ENCODE measurements at regions not wholly inside any gene's neighbourhood (a gene's known extent, or its start where the extent isn't known, plus 50 kb on each side); places are given as distances from the start of the nearest gene placed in this dataset.
"Not testable (repeated sequence)": the region's sequence is repeated elsewhere in the genome, so short reads cannot be mapped to it uniquely, and the experiment has no call there.

GRCh38 chr7:67917437-67917755 lies 920.8 kb downstream of the TYW1 start:
- H3K9me3 Mint-ChIP-seq: peaks cover 12% of the 10 kb centered on the region
- no peak for DNase-seq (ENCODE audit: low spot score in 2 of 2)

DNA sequence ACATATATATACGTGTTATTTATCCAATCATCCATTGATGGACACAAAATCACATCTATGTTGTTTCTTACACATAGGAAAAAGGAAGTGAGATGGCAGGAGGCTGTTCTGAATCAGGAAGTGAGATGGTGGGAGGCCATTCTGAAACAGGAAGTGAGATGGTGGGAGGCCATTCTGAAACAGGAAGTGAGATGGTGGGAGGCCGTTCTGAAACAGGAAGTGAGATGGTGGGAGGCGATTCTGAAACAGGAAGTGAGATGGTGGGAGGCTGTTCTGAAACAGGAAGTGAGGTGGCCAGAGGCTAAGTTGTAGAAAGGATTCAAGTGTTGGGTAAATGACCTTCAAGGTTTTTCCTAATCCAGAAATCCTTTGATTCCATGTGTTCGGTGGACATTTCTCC lies 921.5 kb downstream of the TYW1 start:
- Mint-ChIP-seq H3K4me1 (peaks cover 6% of the 10 kb centered on the region), H3K36me3 (ENCODE audit: insufficient read depth) (no peaks in the 10 kb centered on the region), H3K27ac (ENCODE audit: low read depth) (no peak overlapping the region), H3K9me3 (peaks cover 14% of the 10 kb centered on the region), H3K27me3 (no peaks in the 10 kb centered on the region), H3K4me3 (peak overlapping the region; percentile 31)
- DNase-seq (ENCODE audit: low spot score in 2 of 2) (no peak), ATAC-seq (replicated peaks; ENCODE audit: extremely low read depth, poor library complexity, severe bottlenecking) (no peak)

More at GRCh38 chr7:67917437-67917755, 920.8 kb downstream of the TYW1 start:
- no peak for ATAC-seq (replicated peaks; ENCODE audit: extremely low read depth, poor library complexity, severe bottlenecking)
- peaks cover 6% of the 10 kb centered on the region for H3K4me1 Mint-ChIP-seq
- no peaks in the 10 kb centered on the region for H3K36me3 Mint-ChIP-seq (ENCODE audit: insufficient read depth)
- H3K27me3 Mint-ChIP-seq: no peaks in the 10 kb centered on the region
- H3K27ac Mint-ChIP-seq (ENCODE audit: low read depth): no peak overlapping the region
- H3K4me3 Mint-ChIP-seq: no peak overlapping the region

GRCh38 chr7:67923286-67923685 lies 926.7 kb downstream of the TYW1 start:
- no peak for DNase-seq (ENCODE audit: low spot score in 2 of 2)
- H3K9me3 Mint-ChIP-seq: peaks cover 21% of the 10 kb centered on the region
- H3K27me3 Mint-ChIP-seq: no peaks in the 10 kb centered on the region
- H3K27ac Mint-ChIP-seq (ENCODE audit: low read depth): no peak overlapping the region
- ATAC-seq (replicated peaks; ENCODE audit: extremely low read depth, poor library complexity, severe bottlenecking): no peak
- H3K36me3 Mint-ChIP-seq (ENCODE audit: insufficient read depth): no peaks in the 10 kb centered on the region
- no peak overlapping the region for H3K4me3 Mint-ChIP-seq
- peaks cover under 1% of the 10 kb centered on the region for H3K4me1 Mint-ChIP-seq

DNA sequence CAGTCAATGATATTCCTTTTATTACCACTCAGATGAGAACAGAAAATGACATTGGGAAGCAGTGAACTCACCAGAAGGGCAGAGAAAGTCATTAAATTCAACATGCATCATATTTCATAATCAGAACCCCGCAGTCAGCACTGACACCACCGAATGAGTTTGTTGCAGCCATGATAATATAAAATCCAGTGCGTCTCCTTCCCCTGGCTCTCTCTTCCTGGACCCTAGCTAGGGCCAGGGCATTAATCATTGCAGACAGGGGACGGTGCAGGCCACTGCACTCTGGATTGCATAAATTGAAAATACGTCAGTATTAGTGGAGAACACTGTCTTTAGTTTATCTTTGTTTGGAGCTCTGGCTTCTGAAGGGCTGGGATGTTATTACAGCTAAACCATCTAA lies 931.5 kb downstream of the TYW1 start:
- peaks cover 13% of the 10 kb centered on the region for H3K9me3 Mint-ChIP-seq
- H3K4me3 Mint-ChIP-seq: no peak overlapping the region
- H3K27ac Mint-ChIP-seq (ENCODE audit: low read depth): no peak overlapping the region
- H3K4me1 Mint-ChIP-seq: no peaks in the 10 kb centered on the region
- ATAC-seq (replicated peaks; ENCODE audit: extremely low read depth, poor library complexity, severe bottlenecking) (no peak), DNase-seq (ENCODE audit: low spot score in 2 of 2) (no peak)
- H3K27me3 Mint-ChIP-seq: no peaks in the 10 kb centered on the region
- no peaks in the 10 kb centered on the region for H3K36me3 Mint-ChIP-seq (ENCODE audit: insufficient read depth)

DNA sequence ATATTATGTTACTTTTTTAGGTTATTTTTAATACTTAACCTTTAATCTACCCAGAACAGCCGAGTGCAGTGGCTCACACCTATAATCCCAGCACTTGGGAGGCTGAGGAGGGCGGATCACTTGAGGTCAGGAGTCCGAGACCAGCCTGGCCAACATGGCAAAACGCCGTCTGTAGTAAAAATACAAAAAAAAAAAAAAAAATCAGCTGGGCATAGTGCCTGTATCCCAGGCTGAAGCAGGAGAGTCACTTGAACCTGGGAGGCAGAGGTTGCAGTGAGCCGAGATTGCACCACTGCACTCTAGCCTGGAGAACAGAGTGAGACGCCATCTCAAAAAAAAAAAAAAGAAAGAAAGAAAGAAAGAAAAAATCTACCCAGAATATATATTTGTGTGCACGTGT lies 939.8 kb downstream of the TYW1 start:
- H3K4me1 Mint-ChIP-seq; ATAC-seq (replicated peaks; ENCODE audit: extremely low read depth, poor library complexity, severe bottlenecking); DNase-seq (ENCODE audit: low spot score in 2 of 2); H3K27ac Mint-ChIP-seq (ENCODE audit: low read depth); H3K4me3 Mint-ChIP-seq; H3K36me3 Mint-ChIP-seq (ENCODE audit: insufficient read depth); H3K27me3 Mint-ChIP-seq; H3K9me3 Mint-ChIP-seq: not testable (repeated sequence)

DNA sequence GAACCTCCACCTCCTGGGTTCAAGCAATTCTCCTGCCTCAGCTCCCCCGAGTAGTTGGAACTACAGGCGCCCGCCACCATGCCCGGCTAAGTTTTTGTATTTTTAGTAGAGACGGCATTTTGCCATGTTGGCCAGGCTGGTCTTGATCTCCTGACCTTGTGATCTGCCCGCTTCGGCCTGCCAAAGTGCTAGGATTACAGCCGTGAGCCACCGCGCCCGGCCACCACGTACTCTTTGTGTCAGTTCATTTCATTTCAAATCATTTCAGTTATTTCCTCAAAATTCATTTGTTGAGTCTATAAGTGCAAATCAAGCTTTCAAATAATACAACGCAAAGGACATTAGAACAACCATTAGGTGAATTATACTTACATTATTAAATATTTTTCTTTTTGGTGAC lies 943.8 kb downstream of the TYW1 start:
- DNase-seq (ENCODE audit: low spot score in 2 of 2) (no peak), ATAC-seq (replicated peaks; ENCODE audit: extremely low read depth, poor library complexity, severe bottlenecking) (no peak)
- Mint-ChIP-seq H3K27me3 (no peaks in the 10 kb centered on the region), H3K4me1 (no peaks in the 10 kb centered on the region), H3K27ac (ENCODE audit: low read depth) (no peak overlapping the region), H3K9me3 (peaks cover 5% of the 10 kb centered on the region), H3K4me3 (no peak overlapping the region), H3K36me3 (ENCODE audit: insufficient read depth) (no peaks in the 10 kb centered on the region)

DNA sequence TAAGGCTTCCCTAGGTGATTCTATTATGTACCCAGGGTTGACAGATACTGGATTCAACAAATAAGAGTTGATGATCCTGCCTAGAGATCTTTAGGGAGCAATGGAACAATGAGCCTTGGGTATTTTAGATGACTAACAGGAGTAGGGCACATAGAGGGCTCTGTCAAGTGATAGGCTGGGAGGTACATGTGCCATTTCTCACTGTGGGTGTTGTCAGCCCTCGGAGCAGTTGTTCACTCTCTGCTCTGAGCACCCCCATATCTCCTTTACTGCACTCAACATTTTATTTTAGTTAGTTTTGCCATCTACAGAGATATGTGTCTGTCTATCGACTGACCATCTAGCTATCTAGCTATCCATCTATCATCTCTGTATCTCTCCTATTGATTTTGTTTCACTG lies 950.6 kb downstream of the TYW1 start:
- no peak for DNase-seq (ENCODE audit: low spot score in 2 of 2)
- no peaks in the 10 kb centered on the region for H3K36me3 Mint-ChIP-seq (ENCODE audit: insufficient read depth)
- no peaks in the 10 kb centered on the region for H3K27me3 Mint-ChIP-seq
- H3K27ac Mint-ChIP-seq (ENCODE audit: low read depth): no peak overlapping the region
- ATAC-seq (replicated peaks; ENCODE audit: extremely low read depth, poor library complexity, severe bottlenecking): no peak
- H3K9me3 Mint-ChIP-seq: peaks cover 19% of the 10 kb centered on the region
- no peaks in the 10 kb centered on the region for H3K4me1 Mint-ChIP-seq
- no peak overlapping the region for H3K4me3 Mint-ChIP-seq

GRCh38 chr7:67947646-67948045 lies 951.0 kb downstream of the TYW1 start:
- H3K4me1 Mint-ChIP-seq: no peaks in the 10 kb centered on the region
- H3K27ac Mint-ChIP-seq (ENCODE audit: low read depth): no peak overlapping the region
- H3K4me3 Mint-ChIP-seq: no peak overlapping the region
- no peaks in the 10 kb centered on the region for H3K27me3 Mint-ChIP-seq
- DNase-seq (ENCODE audit: low spot score in 2 of 2): no peak
- ATAC-seq (replicated peaks; ENCODE audit: extremely low read depth, poor library complexity, severe bottlenecking): no peak
- H3K9me3 Mint-ChIP-seq: peaks cover 19% of the 10 kb centered on the region
- no peaks in the 10 kb centered on the region for H3K36me3 Mint-ChIP-seq (ENCODE audit: insufficient read depth)

- Mint-ChIP-seq H3K27ac (ENCODE audit: low read depth) (no peak overlapping the region), H3K4me3 (no peak overlapping the region), H3K27me3 (no peaks in the 10 kb centered on the region), H3K9me3 (peaks cover 24% of the 10 kb centered on the region), H3K4me1 (no peaks in the 10 kb centered on the region), H3K36me3 (ENCODE audit: insufficient read depth) (no peaks in the 10 kb centered on the region)
- DNase-seq (ENCODE audit: low spot score in 2 of 2): no peak
- ATAC-seq (replicated peaks; ENCODE audit: extremely low read depth, poor library complexity, severe bottlenecking): no peak
These were observed 953.9 kb downstream of the TYW1 start for GRCh38 chr7:67950321-67951083.

DNA sequence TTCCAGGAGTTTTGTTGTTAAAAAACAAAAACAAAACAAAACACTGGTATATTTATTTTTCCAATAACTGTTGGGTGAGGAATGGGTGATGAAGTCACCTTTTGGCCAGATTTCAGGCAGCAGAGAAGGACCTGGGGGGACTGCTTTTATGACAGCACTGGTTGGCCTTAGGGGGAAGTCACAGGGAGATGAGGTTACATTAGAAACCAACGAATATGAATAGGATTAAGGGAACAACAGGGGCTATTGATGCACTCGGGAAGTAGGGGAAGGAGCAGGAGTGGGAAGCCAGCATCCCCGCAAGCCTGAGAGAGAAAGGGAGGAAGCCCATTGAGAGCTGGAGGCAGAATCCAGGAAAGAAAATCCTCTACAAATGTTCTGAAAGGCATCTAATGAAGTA lies 958.4 kb downstream of the TYW1 start:
- no peaks in the 10 kb centered on the region for H3K36me3 Mint-ChIP-seq (ENCODE audit: insufficient read depth)
- no peaks in the 10 kb centered on the region for H3K4me1 Mint-ChIP-seq
- no peak for DNase-seq (ENCODE audit: low spot score in 2 of 2)
- H3K27ac Mint-ChIP-seq (ENCODE audit: low read depth): no peak overlapping the region
- no peaks in the 10 kb centered on the region for H3K27me3 Mint-ChIP-seq
- peaks cover 18% of the 10 kb centered on the region for H3K9me3 Mint-ChIP-seq
- ATAC-seq (replicated peaks; ENCODE audit: extremely low read depth, poor library complexity, severe bottlenecking): no peak
- H3K4me3 Mint-ChIP-seq: no peak overlapping the region

GRCh38 chr7:67962863-67963262 lies 966.2 kb downstream of the TYW1 start:
- DNase-seq (ENCODE audit: low spot score in 2 of 2): no peak
- H3K36me3 Mint-ChIP-seq (ENCODE audit: insufficient read depth): no peaks in the 10 kb centered on the region
- no peak overlapping the region for H3K27ac Mint-ChIP-seq (ENCODE audit: low read depth)
- no peak for ATAC-seq (replicated peaks; ENCODE audit: extremely low read depth, poor library complexity, severe bottlenecking)
- no peak overlapping the region for H3K4me3 Mint-ChIP-seq
- no peaks in the 10 kb centered on the region for H3K4me1 Mint-ChIP-seq
- peaks cover 20% of the 10 kb centered on the region for H3K9me3 Mint-ChIP-seq
- H3K27me3 Mint-ChIP-seq: no peaks in the 10 kb centered on the region

GRCh38 chr7:67976490-67976889 lies 979.9 kb downstream of the TYW1 start:
- no peak for DNase-seq (ENCODE audit: low spot score in 2 of 2)
- no peak overlapping the region for H3K4me3 Mint-ChIP-seq
- no peaks in the 10 kb centered on the region for H3K27me3 Mint-ChIP-seq
- H3K9me3 Mint-ChIP-seq: peaks cover 17% of the 10 kb centered on the region
- ATAC-seq (replicated peaks; ENCODE audit: extremely low read depth, poor library complexity, severe bottlenecking): no peak
- no peaks in the 10 kb centered on the region for H3K4me1 Mint-ChIP-seq
- H3K36me3 Mint-ChIP-seq (ENCODE audit: insufficient read depth): no peaks in the 10 kb centered on the region
- H3K27ac Mint-ChIP-seq (ENCODE audit: low read depth): no peak overlapping the region

- DNase-seq (ENCODE audit: low spot score in 2 of 2): no peak
- H3K4me3 Mint-ChIP-seq: no peak overlapping the region
- peaks cover 17% of the 10 kb centered on the region for H3K9me3 Mint-ChIP-seq
- no peaks in the 10 kb centered on the region for H3K27me3 Mint-ChIP-seq
- no peak overlapping the region for H3K27ac Mint-ChIP-seq (ENCODE audit: low read depth)
- no peaks in the 10 kb centered on the region for H3K36me3 Mint-ChIP-seq (ENCODE audit: insufficient read depth)
- ATAC-seq (replicated peaks; ENCODE audit: extremely low read depth, poor library complexity, severe bottlenecking): no peak
- no peaks in the 10 kb centered on the region for H3K4me1 Mint-ChIP-seq
These were observed 986.9 kb downstream of the TYW1 start for GRCh38 chr7:67983486-67983885.

Data from central memory CD8-positive, alpha-beta T cell (primary cell).